ENCODE measurements at regions not wholly inside any gene's neighbourhood (a gene's known extent, or its start where the extent isn't known, plus 50 kb on each side); places are given as distances from the start of the nearest gene placed in this dataset.

DNA sequence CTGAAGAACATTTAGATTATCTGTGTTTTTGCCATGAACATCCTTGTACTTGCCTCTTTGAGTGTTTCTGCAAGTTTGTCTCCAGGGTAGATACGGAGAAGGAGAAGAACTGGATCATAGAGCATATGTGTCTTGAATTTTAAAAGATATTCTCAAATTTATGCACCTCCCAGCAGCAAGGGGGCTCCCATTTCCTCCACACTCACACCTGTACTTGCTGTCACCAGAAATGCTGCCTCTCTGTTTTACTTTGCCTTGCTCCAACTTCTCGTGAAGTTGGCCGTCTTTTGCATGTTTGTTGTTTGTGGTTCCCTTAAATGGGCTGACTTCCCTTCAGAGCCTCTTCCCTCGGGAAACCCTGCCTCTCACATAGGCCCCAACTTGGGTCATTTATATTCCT is 171.0 kb downstream of the TFAP2C start:
- TF ChIP-seq ZNF274 (IDR thresholded peaks at IDR 0.05; ENCODE audit: low read depth, low read length) = no peak
- TF ChIP-seq POLR2A (IDR thresholded peaks at IDR 0.05; ENCODE audit: borderline replicate concordance, extremely low read depth, insufficient read depth, insufficient read length) = no peak
- peak in 1 of 3 experiments; percentile 30; a peak in 3 of 6 replicates for TF ChIP-seq CTCF (IDR thresholded peaks at IDR 0.05 in 2 of 3, conservative IDR thresholded peaks at IDR 0.05 in 1 of 3; ENCODE audit: borderline replicate concordance in 1 of 3, insufficient read depth in 1 of 3, low read depth in 2 of 3, low read length in 2 of 3)
- no peak for TF ChIP-seq ZFX (IDR thresholded peaks at IDR 0.05)
- TF ChIP-seq, protein P1, sequence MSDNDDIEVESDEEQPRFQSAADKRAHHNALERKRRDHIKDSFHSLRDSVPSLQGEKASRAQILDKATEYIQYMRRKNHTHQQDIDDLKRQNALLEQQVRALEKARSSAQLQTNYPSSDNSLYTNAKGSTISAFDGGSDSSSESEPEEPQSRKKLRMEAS (IDR thresholded peaks at IDR 0.05) = no peak
